Naive thymus-derived CD4-positive, alpha-beta T cell (primary cell): ENCODE measurements at regions not wholly inside any gene's neighbourhood (a gene's known extent, or its start where the extent isn't known, plus 50 kb on each side); places are given as distances from the start of the nearest gene placed in this dataset.

Experiments used
- ATAC-seq: fragments of 150-1000 bp; cut with Tn5 transposase; 2 replicates; pipeline ENCODE4 v1.10.0; 2021; ENCODE audit warnings: mild to moderate bottlenecking, moderate library complexity
- CTCF ChIA-PET: fragments of 350-600 bp; sonication (Branson Sonifier 250); formaldehyde crosslinking; loops from one replicate; lab custom pipeline; 2021; ENCODE audit warnings: antibody characterized with exemption; lab: Charles Lee
- POLR2A ChIA-PET: fragments of 350-600 bp; sonication (Branson Sonifier 250); formaldehyde crosslinking; loops from one replicate; lab custom pipeline; 2021; ENCODE audit warnings: antibody characterized with exemption, inconsistent platforms; lab: Charles Lee
- DNase-seq, 9 donors: peaks; one replicate each; pipeline versions ENCODE4 v3.0.0 to v3.0.0-alpha.2; 2020 to 2022; ENCODE audit warnings: mixed read lengths in 1 of 9
- H3K27ac ChIP-seq: one replicate; pipeline ENCODE4 v1.7.0; 2013; ENCODE audit warnings: mild to moderate bottlenecking, low read depth, low read length, moderate library complexity
- H3K27me3 ChIP-seq, 2 donors: one replicate each; pipeline ENCODE4 v1.7.0; 2013; ENCODE audit warnings: low read length in 2 of 2, mild to moderate bottlenecking in 2 of 2, moderate library complexity in 2 of 2; ENCODE audit not compliant: control insufficient read depth in 2 of 2, insufficient read depth in 2 of 2
- H3K36me3 ChIP-seq, 3 experiments: 1 replicate in 2 of 3; 2 replicates in 1 of 3; pipeline ENCODE4 v1.7.0; 2013; ENCODE audit warnings: low read length in 3 of 3, mild to moderate bottlenecking in 3 of 3, moderate library complexity in 1 of 3; ENCODE audit not compliant: insufficient read depth in 3 of 3, control insufficient read depth in 2 of 3
- H3K4me1 ChIP-seq, 2 donors: one replicate each; pipeline ENCODE4 v1.7.0; 2013; ENCODE audit warnings: low read length in 2 of 2, mild to moderate bottlenecking in 2 of 2, moderate library complexity in 1 of 2; ENCODE audit not compliant: control insufficient read depth in 2 of 2, insufficient read depth in 2 of 2
- H3K4me3 ChIP-seq: 2 replicates; pipeline ENCODE4 v1.7.0; 2013; ENCODE audit warnings: mild to moderate bottlenecking, low read length
- H3K9me3 ChIP-seq, 3 experiments: 1 replicate in 2 of 3; 2 replicates in 1 of 3; pipeline ENCODE4 v1.7.0; 2013; ENCODE audit warnings: low read length in 3 of 3; ENCODE audit not compliant: control insufficient read depth in 2 of 3
- H3K27ac Mint-ChIP-seq, 9 donors: one replicate each; pipeline ENCODE4 v1.8.0; 2020 to 2022; ENCODE audit warnings: mixed read lengths in 9 of 9, mild to moderate bottlenecking in 8 of 9, moderate library complexity in 5 of 9, inconsistent platforms in 2 of 9
- H3K27me3 Mint-ChIP-seq, 5 donors: one replicate each; pipeline ENCODE4 v1.8.0; 2021 to 2022; ENCODE audit warnings: mixed read lengths in 5 of 5, mild to moderate bottlenecking in 1 of 5
- H3K36me3 Mint-ChIP-seq, 5 donors: one replicate each; pipeline ENCODE4 v1.8.0; 2020 to 2022; ENCODE audit warnings: mixed read lengths in 5 of 5, mild to moderate bottlenecking in 3 of 5, inconsistent platforms in 1 of 5
- H3K4me1 Mint-ChIP-seq, 7 donors: one replicate each; pipeline ENCODE4 v1.8.0; 2020 to 2022; ENCODE audit warnings: mixed read lengths in 7 of 7, mild to moderate bottlenecking in 3 of 7, inconsistent platforms in 1 of 7
- H3K4me3 Mint-ChIP-seq, 10 donors: one replicate each; pipeline ENCODE4 v1.8.0; 2020 to 2022; ENCODE audit warnings: mild to moderate bottlenecking in 10 of 10, mixed read lengths in 10 of 10, moderate library complexity in 6 of 10, inconsistent platforms in 2 of 10
- H3K9me3 Mint-ChIP-seq, 11 donors: one replicate each; pipeline ENCODE4 v1.8.0; 2020 to 2022; ENCODE audit warnings: mixed read lengths in 11 of 11, mild to moderate bottlenecking in 4 of 11, inconsistent platforms in 1 of 11, moderate library complexity in 1 of 11
- intact Hi-C, 2 donors: fragments of 100-400 bp; cut with micrococcal nuclease; formaldehyde crosslinking; loops; one replicate each; pipeline ENCODE4 v1.15.1; 2023

- Mint-ChIP-seq H3K4me3 (no peak overlapping the region), H3K9me3 (no peaks in the 10 kb centered on the region), H3K36me3 (no peaks in the 10 kb centered on the region), H3K27ac (no peak overlapping the region), H3K4me1 (peaks cover 0 to 5% (median 0%) of the 10 kb centered on the region in 7 donors), H3K27me3 (peaks cover 0 to 41% (median 13%) of the 10 kb centered on the region in 5 donors)
- Histone ChIP-seq H3K27me3 (no peaks in the 10 kb centered on the region), H3K36me3 (no peaks in the 10 kb centered on the region), H3K4me1 (no peaks in the 10 kb centered on the region), H3K9me3 (no peaks in the 10 kb centered on the region), H3K27ac (no peak overlapping the region), H3K4me3 (no peak overlapping the region)
- CTCF ChIA-PET = no interaction called here
- POLR2A ChIA-PET = no interaction called here
- no peak for ATAC-seq
- intact Hi-C loops = loop anchor here in 1 of 2 donors (10.0 kb wide), 1 partner anchor 506 kb away; no protein-coding TSS in a partner anchor
- DNase-seq = no peak
Measured at GRCh38 chr16:17520561-17520960, 49.8 kb upstream of the XYLT1 start.
